ENCODE measurements at regions not wholly inside any gene's neighbourhood (a gene's known extent, or its start where the extent isn't known, plus 50 kb on each side); places are given as distances from the start of the nearest gene placed in this dataset.

- H3K27me3 ChIP-seq (replicated peaks; ENCODE audit: insufficient read depth) = peaks cover 7% of the 10 kb centered on the region
- H3K9ac ChIP-seq = no peak overlapping the region
- no peak overlapping the region for H3K27ac ChIP-seq
- TF ChIP-seq EZH2phosphoT487 (IDR thresholded peaks at IDR 0.05; ENCODE audit: insufficient read depth, low read depth) (no peak), EZH2 (IDR thresholded peaks at IDR 0.05; ENCODE audit: insufficient read depth, poor library complexity, severe bottlenecking) (no peak)
- no peaks in the 10 kb centered on the region for H3K79me2 ChIP-seq (ENCODE audit: insufficient read depth)
- in situ Hi-C loops (cut with MboI) = loop anchor here (10.0 to 25.0 kb wide), 2 partner anchors 171 to 414 kb away; no protein-coding TSS in a partner anchor
- WGBS, 2 experiments (ENCODE audit: low coverage in 1 of 2, low lambda C conversion rate in 2 of 2, missing lambda C conversion rate in 2 of 2) = 62 to 64% methylated on average over 29 to 30 of the region's 30 CpGs
- H3K4me2 ChIP-seq (ENCODE audit: unreplicated experiment) = no peak overlapping the region
- no peak for DNase-seq
- H3K4me3 ChIP-seq = no peak overlapping the region
- H3F3A ChIP-seq (ENCODE audit: insufficient read depth) = no peaks in the 10 kb centered on the region
- H3K36me3 ChIP-seq (ENCODE audit: low read depth) = no peaks in the 10 kb centered on the region
- H3K4me1 ChIP-seq (ENCODE audit: insufficient read depth) = no peaks in the 10 kb centered on the region
- H3K9me2 ChIP-seq (ENCODE audit: insufficient read depth) = no peaks in the 10 kb centered on the region
- H4K20me1 ChIP-seq (ENCODE audit: insufficient read depth) = no peaks in the 10 kb centered on the region
- H3K9me3 ChIP-seq (ENCODE audit: low read depth) = no peaks in the 10 kb centered on the region
- H2AFZ ChIP-seq = no peak overlapping the region
Measured at GRCh38 chr2:105526000-105526925, 127.4 kb upstream of the FHL2 start.

- no peaks in the 10 kb centered on the region for H3K9me2 ChIP-seq (ENCODE audit: insufficient read depth)
- no peak overlapping the region for H3K4me3 ChIP-seq
- no peak overlapping the region for H3K4me2 ChIP-seq (ENCODE audit: unreplicated experiment)
- peaks cover 7% of the 10 kb centered on the region for H3K27me3 ChIP-seq (replicated peaks; ENCODE audit: insufficient read depth)
- in situ Hi-C loops (cut with MboI) = loop anchor here (10.0 to 25.0 kb wide), 2 partner anchors 170 to 413 kb away; no protein-coding TSS in a partner anchor
- peaks cover 5% of the 10 kb centered on the region; the same call in 1 of the 2 replicates for H3K4me1 ChIP-seq (ENCODE audit: insufficient read depth)
- no peaks in the 10 kb centered on the region for H3K79me2 ChIP-seq (ENCODE audit: insufficient read depth)
- no peak overlapping the region for H3K27ac ChIP-seq
- no peaks in the 10 kb centered on the region for H3K9me3 ChIP-seq (ENCODE audit: low read depth)
- H3K36me3 ChIP-seq (ENCODE audit: low read depth) = no peaks in the 10 kb centered on the region
- H3F3A ChIP-seq (ENCODE audit: insufficient read depth) = no peaks in the 10 kb centered on the region
- 84 to 86% methylated on average over 6 of the region's 6 CpGs for WGBS, 2 experiments (ENCODE audit: low coverage in 1 of 2, low lambda C conversion rate in 2 of 2, missing lambda C conversion rate in 2 of 2)
- TF ChIP-seq EZH2 (IDR thresholded peaks at IDR 0.05; ENCODE audit: insufficient read depth, poor library complexity, severe bottlenecking) (no peak), EZH2phosphoT487 (IDR thresholded peaks at IDR 0.05; ENCODE audit: insufficient read depth, low read depth) (no peak)
- H3K9ac ChIP-seq = no peak overlapping the region
- H4K20me1 ChIP-seq (ENCODE audit: insufficient read depth) = no peaks in the 10 kb centered on the region
- no peak for DNase-seq
- no peak overlapping the region for H2AFZ ChIP-seq
Measured at GRCh38 chr2:105525201-105525600, 126.3 kb upstream of the FHL2 start.

GRCh38 chr2:105522645-105523044 is 123.8 kb upstream of the FHL2 start:
- no peaks in the 10 kb centered on the region for H3F3A ChIP-seq (ENCODE audit: insufficient read depth)
- no peak for DNase-seq
- in situ Hi-C loops (cut with MboI) = loop anchor here (10.0 kb wide), 1 partner anchor 168 kb away; no protein-coding TSS in a partner anchor
- H3K79me2 ChIP-seq (ENCODE audit: insufficient read depth) = no peaks in the 10 kb centered on the region
- H3K4me3 ChIP-seq = no peak overlapping the region
- H3K27me3 ChIP-seq (replicated peaks; ENCODE audit: insufficient read depth) = peaks cover 7% of the 10 kb centered on the region
- H3K9me2 ChIP-seq (ENCODE audit: insufficient read depth) = no peaks in the 10 kb centered on the region
- H3K9ac ChIP-seq = no peak overlapping the region
- WGBS, 2 experiments (ENCODE audit: low coverage in 1 of 2, low lambda C conversion rate in 2 of 2, missing lambda C conversion rate in 2 of 2) = 27 to 32% methylated on average over 4 of the region's 4 CpGs
- H2AFZ ChIP-seq = no peak overlapping the region
- no peaks in the 10 kb centered on the region for H4K20me1 ChIP-seq (ENCODE audit: insufficient read depth)
- TF ChIP-seq EZH2phosphoT487 (IDR thresholded peaks at IDR 0.05; ENCODE audit: insufficient read depth, low read depth) = no peak
- TF ChIP-seq EZH2 (IDR thresholded peaks at IDR 0.05; ENCODE audit: insufficient read depth, poor library complexity, severe bottlenecking) = no peak
- H3K4me2 ChIP-seq (ENCODE audit: unreplicated experiment) = no peak overlapping the region
- no peaks in the 10 kb centered on the region for H3K36me3 ChIP-seq (ENCODE audit: low read depth)
- H3K9me3 ChIP-seq (ENCODE audit: low read depth) = no peaks in the 10 kb centered on the region
- peaks cover 9% of the 10 kb centered on the region for H3K4me1 ChIP-seq (ENCODE audit: insufficient read depth)
- no peak overlapping the region for H3K27ac ChIP-seq

GRCh38 chr2:105521616-105522015 is 122.8 kb upstream of the FHL2 start:
- Histone ChIP-seq H3K9me2 (ENCODE audit: insufficient read depth) (no peaks in the 10 kb centered on the region), H3K9me3 (ENCODE audit: low read depth) (no peaks in the 10 kb centered on the region), H3K4me3 (no peak overlapping the region), H4K20me1 (ENCODE audit: insufficient read depth) (no peaks in the 10 kb centered on the region), H3K4me1 (ENCODE audit: insufficient read depth) (peaks cover 13% of the 10 kb centered on the region), H3K79me2 (ENCODE audit: insufficient read depth) (no peaks in the 10 kb centered on the region), H3K36me3 (ENCODE audit: low read depth) (no peaks in the 10 kb centered on the region), H3K27me3 (replicated peaks; ENCODE audit: insufficient read depth) (peaks cover 2% of the 10 kb centered on the region; the same call in 1 of the 2 replicates), H3K27ac (no peak overlapping the region), H3K9ac (no peak overlapping the region), H3K4me2 (ENCODE audit: unreplicated experiment) (no peak overlapping the region), H3F3A (ENCODE audit: insufficient read depth) (no peaks in the 10 kb centered on the region), H2AFZ (no peak overlapping the region)
- TF ChIP-seq EZH2phosphoT487 (IDR thresholded peaks at IDR 0.05; ENCODE audit: insufficient read depth, low read depth) (no peak), EZH2 (IDR thresholded peaks at IDR 0.05; ENCODE audit: insufficient read depth, poor library complexity, severe bottlenecking) (no peak)
- no peak for DNase-seq
- WGBS, 2 experiments (ENCODE audit: low coverage in 1 of 2, low lambda C conversion rate in 2 of 2, missing lambda C conversion rate in 2 of 2) = 71 to 72% methylated on average over 6 of the region's 6 CpGs
- in situ Hi-C loops (cut with MboI) = loop anchor here (10.0 kb wide), 1 partner anchor 167 kb away; no protein-coding TSS in a partner anchor
